ENCODE measurements at regions not wholly inside any gene's neighbourhood (a gene's known extent, or its start where the extent isn't known, plus 50 kb on each side); places are given as distances from the start of the nearest gene placed in this dataset.

- no peaks in the 10 kb centered on the region for H3K4me1 ChIP-seq (ENCODE audit: insufficient read depth)
- H3K9me3 ChIP-seq, result no peaks in the 10 kb centered on the region
- H3K27ac ChIP-seq, result no peak overlapping the region
- no peak overlapping the region for H3K4me3 ChIP-seq
- 32 to 44% (median 36%) methylated on average over 10 to 11 of the region's 11 CpGs for WGBS, 3 donors
- no peaks in the 10 kb centered on the region for H3K27me3 ChIP-seq
- no peaks in the 10 kb centered on the region for H3K36me3 ChIP-seq
- intact Hi-C loops (cut with DNase I), result no loop called here
- DNase-seq, result no peak
- TF ChIP-seq POLR2A (IDR thresholded peaks at IDR 0.05) (no peak), EP300 (IDR thresholded peaks at IDR 0.05) (no peak)
- TF ChIP-seq, protein P1, sequence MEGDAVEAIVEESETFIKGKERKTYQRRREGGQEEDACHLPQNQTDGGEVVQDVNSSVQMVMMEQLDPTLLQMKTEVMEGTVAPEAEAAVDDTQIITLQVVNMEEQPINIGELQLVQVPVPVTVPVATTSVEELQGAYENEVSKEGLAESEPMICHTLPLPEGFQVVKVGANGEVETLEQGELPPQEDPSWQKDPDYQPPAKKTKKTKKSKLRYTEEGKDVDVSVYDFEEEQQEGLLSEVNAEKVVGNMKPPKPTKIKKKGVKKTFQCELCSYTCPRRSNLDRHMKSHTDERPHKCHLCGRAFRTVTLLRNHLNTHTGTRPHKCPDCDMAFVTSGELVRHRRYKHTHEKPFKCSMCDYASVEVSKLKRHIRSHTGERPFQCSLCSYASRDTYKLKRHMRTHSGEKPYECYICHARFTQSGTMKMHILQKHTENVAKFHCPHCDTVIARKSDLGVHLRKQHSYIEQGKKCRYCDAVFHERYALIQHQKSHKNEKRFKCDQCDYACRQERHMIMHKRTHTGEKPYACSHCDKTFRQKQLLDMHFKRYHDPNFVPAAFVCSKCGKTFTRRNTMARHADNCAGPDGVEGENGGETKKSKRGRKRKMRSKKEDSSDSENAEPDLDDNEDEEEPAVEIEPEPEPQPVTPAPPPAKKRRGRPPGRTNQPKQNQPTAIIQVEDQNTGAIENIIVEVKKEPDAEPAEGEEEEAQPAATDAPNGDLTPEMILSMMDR (IDR thresholded peaks at IDR 0.05), result no peak
Observed at GRCh38 chr1:29984166-29984861, 739.1 kb downstream of the MATN1 start.

GRCh38 chr1:29983321-29983720 lies 740.1 kb downstream of the MATN1 start:
- no peak overlapping the region for H3K4me3 ChIP-seq
- no peaks in the 10 kb centered on the region for H3K9me3 ChIP-seq
- TF ChIP-seq, protein P1 (IDR thresholded peaks at IDR 0.05), result no peak
- TF ChIP-seq POLR2A (IDR thresholded peaks at IDR 0.05), result no peak
- no peak for TF ChIP-seq EP300 (IDR thresholded peaks at IDR 0.05)
- WGBS, 3 donors, result 86 to 89% (median 87%) methylated on average over 7 of the region's 7 CpGs
- H3K27ac ChIP-seq, result no peak overlapping the region
- H3K27me3 ChIP-seq, result no peaks in the 10 kb centered on the region
- H3K36me3 ChIP-seq, result no peaks in the 10 kb centered on the region
- no peak for DNase-seq
- intact Hi-C loops (cut with DNase I), result no loop called here
- no peaks in the 10 kb centered on the region for H3K4me1 ChIP-seq (ENCODE audit: insufficient read depth)

DNA sequence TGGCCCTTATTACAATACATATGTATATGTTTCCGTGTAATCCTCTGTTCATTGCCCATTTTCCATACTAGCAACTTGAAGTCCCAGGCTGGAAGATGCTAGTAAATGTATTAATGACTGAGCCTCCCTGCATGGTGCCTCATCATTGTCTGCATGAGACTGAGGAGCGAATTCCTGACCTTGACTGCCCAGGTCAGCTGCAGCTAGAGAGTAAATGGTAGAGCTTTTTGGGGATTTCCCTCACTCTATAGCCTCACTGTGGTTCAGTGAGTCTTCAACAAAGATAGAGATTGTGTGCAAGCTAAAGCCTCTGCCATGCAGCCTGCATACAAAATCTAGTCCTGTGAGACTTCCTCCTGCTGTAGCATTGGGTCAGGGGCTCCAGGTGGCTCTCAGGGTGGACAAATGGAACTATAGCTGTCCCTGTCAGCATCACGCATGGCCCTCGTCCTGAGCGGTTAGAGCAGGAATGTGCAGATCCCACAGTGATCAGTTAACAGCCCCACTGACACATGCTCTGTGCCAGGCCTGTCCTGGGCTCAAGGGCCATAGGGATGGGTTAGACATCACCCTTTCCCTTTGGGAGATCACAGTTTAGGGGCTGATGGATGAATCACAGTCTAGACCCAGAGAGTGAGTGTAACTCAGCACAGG lies 741.7 kb downstream of the MATN1 start:
- Histone ChIP-seq H3K27me3 (peaks cover 3% of the 10 kb centered on the region), H3K4me1 (ENCODE audit: insufficient read depth) (no peaks in the 10 kb centered on the region), H3K36me3 (no peaks in the 10 kb centered on the region), H3K4me3 (no peak overlapping the region), H3K9me3 (no peaks in the 10 kb centered on the region), H3K27ac (no peak overlapping the region)
- TF ChIP-seq EP300 (IDR thresholded peaks at IDR 0.05), result no peak
- TF ChIP-seq, protein P1 (IDR thresholded peaks at IDR 0.05), result no peak
- TF ChIP-seq POLR2A (IDR thresholded peaks at IDR 0.05), result no peak
- intact Hi-C loops (cut with DNase I), result no loop called here
- 76 to 82% (median 81%) methylated on average over 5 of the region's 5 CpGs for WGBS, 3 donors
- no peak for DNase-seq

DNA sequence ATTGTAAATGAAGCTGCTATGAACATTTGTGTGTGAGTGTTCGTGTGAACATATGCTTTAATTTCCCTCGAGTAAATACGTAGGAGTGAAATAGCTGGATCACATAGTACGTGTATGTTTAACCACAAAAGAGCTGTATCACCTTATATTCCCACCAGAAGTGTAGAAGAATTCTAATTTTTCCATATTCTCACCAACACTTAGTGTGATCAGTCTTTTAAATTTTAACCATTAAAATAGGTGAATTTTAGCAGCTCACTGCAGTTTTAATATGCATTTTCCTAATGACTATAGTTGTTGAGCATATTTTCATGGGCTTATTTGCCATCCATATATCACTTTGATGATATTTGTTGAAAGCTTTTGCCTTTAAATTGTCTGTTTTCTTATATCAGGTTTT lies 741.2 kb downstream of the PTPRU start:
- no peak for DNase-seq
- Histone ChIP-seq H3K4me1 (ENCODE audit: insufficient read depth) (no peaks in the 10 kb centered on the region), H3K9me3 (no peaks in the 10 kb centered on the region), H3K27me3 (peaks cover 3% of the 10 kb centered on the region), H3K36me3 (no peaks in the 10 kb centered on the region), H3K4me3 (no peak overlapping the region), H3K27ac (no peak overlapping the region)
- TF ChIP-seq EP300 (IDR thresholded peaks at IDR 0.05), result no peak
- no peak for TF ChIP-seq POLR2A (IDR thresholded peaks at IDR 0.05)
- TF ChIP-seq, protein P1 (IDR thresholded peaks at IDR 0.05), result no peak
- WGBS, 3 donors, result 46 to 68% (median 62%) methylated on average over 4 of the region's 4 CpGs
- intact Hi-C loops (cut with DNase I), result no loop called here

Measured in ovary (tissue), 7 donors.